ENCODE measurements at regions not wholly inside any gene's neighbourhood (a gene's known extent, or its start where the extent isn't known, plus 50 kb on each side); places are given as distances from the start of the nearest gene placed in this dataset.

- DNase-seq: peak; percentile 46
Observed at GRCh38 chr4:138428611-138429010, 186.5 kb upstream of the SLC7A11 start.

GRCh38 chr4:138426786-138427185 lies 184.6 kb upstream of the SLC7A11 start:
- DNase-seq: no peak

- DNase-seq: no peak
Observed at GRCh38 chr4:138420471-138420870, 178.3 kb upstream of the SLC7A11 start.

GRCh38 chr4:138414202-138414601 lies 172.1 kb upstream of the SLC7A11 start:
- DNase-seq: no peak

GRCh38 chr4:138413273-138413672 lies 171.1 kb upstream of the SLC7A11 start:
- no peak for DNase-seq

- no peak for DNase-seq
Observed at GRCh38 chr4:138412847-138413246, 170.7 kb upstream of the SLC7A11 start.

GRCh38 chr4:138410266-138410665 lies 168.1 kb upstream of the SLC7A11 start:
- no peak for DNase-seq

GRCh38 chr4:138409670-138410069 lies 167.5 kb upstream of the SLC7A11 start:
- no peak for DNase-seq

GRCh38 chr4:138408758-138409157 lies 166.6 kb upstream of the SLC7A11 start:
- no peak for DNase-seq

GRCh38 chr4:138407329-138407728 lies 165.2 kb upstream of the SLC7A11 start:
- no peak for DNase-seq

- no peak for DNase-seq
Observed at GRCh38 chr4:138406876-138407275, 164.7 kb upstream of the SLC7A11 start.

- DNase-seq: peak; percentile 42
Observed at GRCh38 chr4:138405934-138406567, 163.9 kb upstream of the SLC7A11 start.

GRCh38 chr4:138405466-138405891 lies 163.3 kb upstream of the SLC7A11 start:
- no peak for DNase-seq

- no peak for DNase-seq
Observed at GRCh38 chr4:138404801-138405200, 162.7 kb upstream of the SLC7A11 start.

- DNase-seq: no peak
Observed at GRCh38 chr4:138404251-138404650, 162.1 kb upstream of the SLC7A11 start.

- DNase-seq: no peak
Observed at GRCh38 chr4:138401334-138401733, 159.2 kb upstream of the SLC7A11 start.

- DNase-seq: no peak
Observed at GRCh38 chr4:138400543-138400942, 158.4 kb upstream of the SLC7A11 start.

GRCh38 chr4:138400066-138400465 lies 157.9 kb upstream of the SLC7A11 start:
- no peak for DNase-seq

- DNase-seq: no peak
Observed at GRCh38 chr4:138399081-138399480, 156.9 kb upstream of the SLC7A11 start.

GRCh38 chr4:138398322-138398721 lies 156.2 kb upstream of the SLC7A11 start:
- no peak for DNase-seq

- no peak for DNase-seq
Observed at GRCh38 chr4:138393886-138394610, 151.9 kb upstream of the SLC7A11 start.

GRCh38 chr4:138392751-138393308 lies 150.7 kb upstream of the SLC7A11 start:
- DNase-seq: no peak

- DNase-seq: peak; percentile 23
Observed at GRCh38 chr4:138389976-138390685, 148.0 kb upstream of the SLC7A11 start.
